Bronchial epithelial cell (primary cell): ENCODE measurements at regions not wholly inside any gene's neighbourhood (a gene's known extent, or its start where the extent isn't known, plus 50 kb on each side); places are given as distances from the start of the nearest gene placed in this dataset.

Source experiments
- DNase-seq: peaks from one replicate; pipeline ENCODE4 v3.0.0-alpha.2; 2010; ENCODE audit warnings: low read depth
- FAIRE-seq: peaks from 2 replicates; lab custom pipeline; 2011; peaks lifted over from hg19 to GRCh38; lab: Jason Lieb, UNC
- H3K27me3 ChIP-seq: 2 replicates; pipeline ENCODE4 v1.5.1; 2011; ENCODE audit warnings: low read length; ENCODE audit not compliant: control insufficient read depth, insufficient read depth
- H3K36me3 ChIP-seq: 2 replicates; pipeline ENCODE4 v1.5.1; 2011; ENCODE audit warnings: low read length; ENCODE audit not compliant: control insufficient read depth, insufficient read depth
- H3K4me3 ChIP-seq: 2 replicates; pipeline ENCODE4 v1.5.1; 2011; ENCODE audit warnings: mild to moderate bottlenecking, low read depth, low read length, control low read depth
- TF ChIP-seq, protein P1 (sequence below): IDR thresholded peaks from 2 replicates; pipeline ENCODE4 v1.5.1; 2011; ENCODE audit warnings: mild to moderate bottlenecking, moderate library complexity, low read length, control low read depth, inconsistent platforms; ENCODE audit not compliant: insufficient read depth, severe bottlenecking

DNA sequence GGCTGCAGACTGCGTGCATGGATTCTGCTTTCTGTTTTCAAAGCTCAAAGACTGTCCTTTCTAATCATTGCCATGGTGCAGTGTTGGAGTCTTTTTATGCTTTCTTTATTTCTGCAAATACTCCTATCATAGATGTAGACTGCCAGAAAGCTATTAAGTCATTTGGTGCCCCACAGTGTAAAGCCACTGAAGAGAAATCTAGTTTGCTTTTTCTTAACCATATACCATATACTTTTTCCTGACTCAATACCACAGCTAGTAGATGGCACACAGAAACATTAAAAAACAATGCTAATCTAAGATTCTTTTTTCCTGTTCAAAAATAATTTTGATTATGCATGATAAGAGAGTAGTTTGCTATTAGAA is 109.9 kb upstream of the RAB27B start:
- TF ChIP-seq, protein P1, sequence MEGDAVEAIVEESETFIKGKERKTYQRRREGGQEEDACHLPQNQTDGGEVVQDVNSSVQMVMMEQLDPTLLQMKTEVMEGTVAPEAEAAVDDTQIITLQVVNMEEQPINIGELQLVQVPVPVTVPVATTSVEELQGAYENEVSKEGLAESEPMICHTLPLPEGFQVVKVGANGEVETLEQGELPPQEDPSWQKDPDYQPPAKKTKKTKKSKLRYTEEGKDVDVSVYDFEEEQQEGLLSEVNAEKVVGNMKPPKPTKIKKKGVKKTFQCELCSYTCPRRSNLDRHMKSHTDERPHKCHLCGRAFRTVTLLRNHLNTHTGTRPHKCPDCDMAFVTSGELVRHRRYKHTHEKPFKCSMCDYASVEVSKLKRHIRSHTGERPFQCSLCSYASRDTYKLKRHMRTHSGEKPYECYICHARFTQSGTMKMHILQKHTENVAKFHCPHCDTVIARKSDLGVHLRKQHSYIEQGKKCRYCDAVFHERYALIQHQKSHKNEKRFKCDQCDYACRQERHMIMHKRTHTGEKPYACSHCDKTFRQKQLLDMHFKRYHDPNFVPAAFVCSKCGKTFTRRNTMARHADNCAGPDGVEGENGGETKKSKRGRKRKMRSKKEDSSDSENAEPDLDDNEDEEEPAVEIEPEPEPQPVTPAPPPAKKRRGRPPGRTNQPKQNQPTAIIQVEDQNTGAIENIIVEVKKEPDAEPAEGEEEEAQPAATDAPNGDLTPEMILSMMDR, result no peak
- no peak for DNase-seq
- Histone ChIP-seq H3K27me3 (no peaks in the 10 kb centered on the region), H3K36me3 (no peaks in the 10 kb centered on the region), H3K4me3 (no peak overlapping the region)
- no peak for FAIRE-seq

DNA sequence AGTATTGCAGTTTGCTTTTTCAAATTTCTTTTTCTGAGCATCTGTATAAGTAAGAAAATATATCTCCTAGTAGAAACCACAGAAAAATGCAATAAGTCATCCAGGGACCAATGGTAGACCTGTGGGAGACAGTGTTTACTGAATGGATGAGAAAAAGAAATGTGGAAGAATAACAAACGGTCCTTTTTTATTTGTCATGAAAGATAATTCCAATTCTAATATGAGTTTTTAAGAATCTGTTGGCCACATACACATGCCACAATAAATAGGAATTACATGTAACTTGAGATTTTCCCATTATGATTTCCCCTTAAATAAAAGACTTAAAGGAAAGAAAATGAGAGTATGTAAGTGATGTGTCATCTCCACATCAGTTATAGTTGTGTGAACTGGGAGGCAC is 107.7 kb upstream of the RAB27B start:
- H3K4me3 ChIP-seq, result no peak overlapping the region
- peak; percentile 14 for DNase-seq
- TF ChIP-seq, protein P1, result no peak
- no peaks in the 10 kb centered on the region for H3K27me3 ChIP-seq
- no peaks in the 10 kb centered on the region for H3K36me3 ChIP-seq
- no peak for FAIRE-seq

DNA sequence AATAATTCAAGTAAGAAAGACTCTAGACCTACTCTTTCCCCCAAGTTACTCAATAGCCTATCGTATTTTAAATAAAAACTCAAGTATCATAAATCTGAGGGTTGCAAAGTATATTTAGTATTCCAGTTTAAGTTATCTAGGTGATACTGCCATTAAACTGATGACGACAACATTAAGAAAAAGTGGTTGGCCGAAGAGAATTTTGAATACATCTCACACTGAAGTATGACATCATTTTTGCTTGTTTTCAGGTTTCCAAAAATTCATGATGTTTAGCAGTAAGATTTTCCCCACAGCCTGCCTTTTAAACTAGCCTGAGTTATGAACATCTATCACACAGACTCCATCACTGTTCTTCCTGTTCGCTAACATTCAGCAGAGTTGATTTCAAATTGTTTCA is 102.1 kb upstream of the RAB27B start:
- H3K4me3 ChIP-seq, result no peak overlapping the region
- FAIRE-seq (no peak), DNase-seq (no peak)
- no peaks in the 10 kb centered on the region for H3K36me3 ChIP-seq
- TF ChIP-seq, protein P1, result no peak
- no peaks in the 10 kb centered on the region for H3K27me3 ChIP-seq

DNA sequence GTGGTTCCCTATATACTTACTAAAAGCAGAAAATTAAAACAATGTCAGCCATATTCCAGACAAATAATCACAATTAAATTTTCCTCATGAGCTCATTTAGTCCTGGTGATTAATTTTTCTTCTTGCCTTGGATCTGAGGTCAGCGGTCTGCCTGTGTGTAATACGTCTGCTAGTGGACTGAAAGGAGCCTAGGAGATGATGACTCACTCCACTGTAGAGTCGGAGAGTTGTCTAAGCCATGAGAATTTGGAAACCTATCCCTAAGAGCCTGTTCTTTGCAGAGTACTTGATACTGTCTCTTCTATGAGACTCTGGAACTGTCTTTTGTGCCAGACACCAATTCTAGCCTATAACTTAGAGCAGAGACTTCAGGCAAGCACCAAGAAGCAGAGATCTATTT is 94.2 kb upstream of the RAB27B start:
- FAIRE-seq (no peak), DNase-seq (peak; percentile 98)
- Histone ChIP-seq H3K27me3 (no peaks in the 10 kb centered on the region), H3K36me3 (no peaks in the 10 kb centered on the region), H3K4me3 (no peak overlapping the region)
- TF ChIP-seq, protein P1, result no peak

DNA sequence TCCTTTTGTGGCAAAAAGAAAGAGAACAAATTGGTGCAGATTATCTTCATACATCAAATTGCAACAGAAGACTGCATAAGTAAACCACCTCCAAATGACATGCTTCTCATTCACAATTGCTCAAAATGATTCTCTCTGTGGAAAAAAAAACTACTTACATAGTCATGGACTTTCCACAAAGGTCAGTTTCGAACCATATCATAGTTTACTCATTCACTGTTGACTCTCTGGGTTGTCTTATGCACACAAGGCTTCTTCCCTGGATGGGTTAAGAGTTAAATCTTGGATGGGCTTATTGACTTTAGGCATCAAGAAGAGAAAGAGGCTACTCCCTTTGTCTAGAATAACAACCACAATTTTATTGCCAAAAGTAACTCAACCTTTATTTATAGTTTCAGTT is 91.3 kb upstream of the RAB27B start:
- peak; percentile 51 for DNase-seq
- TF ChIP-seq, protein P1, result no peak
- no peak for FAIRE-seq
- H3K27me3 ChIP-seq, result no peaks in the 10 kb centered on the region
- no peaks in the 10 kb centered on the region for H3K36me3 ChIP-seq
- no peak overlapping the region for H3K4me3 ChIP-seq

DNA sequence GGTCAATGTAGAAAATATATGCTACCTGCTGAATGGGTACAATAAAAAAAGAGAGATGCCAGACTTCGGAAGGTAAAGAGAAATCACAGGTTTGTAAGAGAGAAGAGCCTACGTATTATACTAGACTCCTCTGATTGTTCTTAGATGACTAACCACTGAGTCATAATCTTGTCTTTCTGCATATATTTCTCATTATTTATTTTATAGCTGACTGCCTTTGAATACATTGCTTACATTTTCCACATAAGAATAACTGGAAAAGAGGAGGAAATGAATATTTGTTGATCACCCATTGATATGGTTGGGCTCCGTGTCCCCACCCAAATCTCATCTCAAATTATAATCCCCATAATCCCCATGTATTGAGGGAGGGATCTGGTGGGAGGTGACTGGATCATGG is 90.3 kb upstream of the RAB27B start:
- Histone ChIP-seq H3K36me3 (no peaks in the 10 kb centered on the region), H3K4me3 (no peak overlapping the region), H3K27me3 (no peaks in the 10 kb centered on the region)
- FAIRE-seq (no peak), DNase-seq (peak; percentile 94)
- TF ChIP-seq, protein P1, result no peak
